ENCODE measurements at regions not wholly inside any gene's neighbourhood (a gene's known extent, or its start where the extent isn't known, plus 50 kb on each side); places are given as distances from the start of the nearest gene placed in this dataset.
A peak's percentile ranks its signal among the peaks of the same experiment; 100 is the strongest.

DNA sequence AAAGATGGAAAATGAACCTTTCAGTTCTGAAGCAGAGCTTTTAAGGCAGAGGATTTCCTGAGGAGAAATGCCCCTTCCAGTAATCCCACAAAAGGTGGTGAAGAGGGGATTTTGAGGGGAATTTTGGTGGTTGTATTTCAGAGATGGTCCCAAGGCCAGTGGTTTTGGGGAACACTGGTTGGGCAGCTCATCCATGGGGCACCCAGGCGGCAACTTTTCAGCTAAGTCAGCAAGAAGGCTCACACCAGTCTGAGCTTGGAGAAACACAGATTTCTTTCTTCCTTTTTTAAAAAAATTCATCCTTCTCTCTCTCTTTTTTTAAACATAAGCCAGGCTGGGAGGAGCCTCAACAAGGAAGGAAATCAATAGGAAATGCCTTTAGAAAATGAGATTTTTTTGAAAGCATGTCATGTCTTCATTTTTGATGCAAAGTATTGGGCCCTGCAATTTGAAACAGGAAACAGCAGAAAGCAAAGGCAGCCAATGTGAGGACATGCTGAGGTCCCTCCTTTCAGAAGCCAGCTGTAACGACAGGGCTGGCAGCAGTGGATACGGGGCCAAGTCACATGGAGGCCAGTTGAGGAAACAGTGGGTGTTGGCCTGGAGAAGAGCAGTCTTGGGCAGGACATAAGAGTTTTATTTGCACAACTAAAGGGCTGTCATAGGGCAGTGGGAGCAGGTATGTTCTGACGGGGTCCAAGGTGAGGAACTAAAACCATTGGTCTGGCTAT, 155.3 kb upstream of the KLF4 start:
- H3K9me3 Mint-ChIP-seq (ENCODE audit: insufficient read depth), result no peaks in the 10 kb centered on the region
- CTCF ChIA-PET, result no interaction called here
- Histone ChIP-seq H3K4me2 (replicated peaks; ENCODE audit: low read depth, low read length, poor library complexity, severe bottlenecking) (no peak overlapping the region), H3K9me3 (ENCODE audit: control extremely low read depth in 1 of 3, control insufficient read depth in 2 of 3, insufficient read depth in 1 of 3, low read length in 2 of 3) (no peaks in the 10 kb centered on the region), H2AFZ (ENCODE audit: insufficient read depth, low read depth, low read length, poor library complexity, severe bottlenecking) (no peak overlapping the region), H3K36me3 (replicated peaks in 1 of 2; ENCODE audit: control extremely low read depth in 1 of 2, control insufficient read depth in 1 of 2, extremely low read depth in 1 of 2, insufficient read depth in 2 of 2, low read length in 1 of 2) (no peaks in the 10 kb centered on the region), H3K27ac (ENCODE audit: low read length in 2 of 2) (no peak overlapping the region), H3K4me3 (ENCODE audit: control extremely low read depth in 1 of 5, extremely low read depth in 1 of 5, insufficient read depth in 1 of 5, low read depth in 2 of 5, low read length in 4 of 5) (no peak overlapping the region), H3K79me2 (ENCODE audit: control insufficient read depth, insufficient read depth, low read length) (no peaks in the 10 kb centered on the region), H3K4me1 (ENCODE audit: control insufficient read depth in 2 of 2, insufficient read depth in 2 of 2, low read length in 2 of 2) (no peaks in the 10 kb centered on the region), H3K27me3 (replicated peaks in 1 of 4; ENCODE audit: control extremely low read depth in 1 of 4, control insufficient read depth in 3 of 4, insufficient read depth in 4 of 4, low read length in 3 of 4) (peaks cover 0 to 3% (median 0%) of the 10 kb centered on the region in 4 experiments), H4K20me1 (ENCODE audit: control insufficient read depth, insufficient read depth, low read length, poor library complexity, severe bottlenecking) (no peaks in the 10 kb centered on the region), H3K9ac (ENCODE audit: low read length) (no peak overlapping the region)
- 39% methylated on average over 3 of the region's 4 CpGs for WGBS (ENCODE audit: insufficient coverage)
- TF ChIP-seq EZH2 (IDR thresholded peaks at IDR 0.05; ENCODE audit: borderline replicate concordance, insufficient read depth, low read depth, low read length, poor library complexity, severe bottlenecking), result no peak
- TF ChIP-seq, protein P1, sequence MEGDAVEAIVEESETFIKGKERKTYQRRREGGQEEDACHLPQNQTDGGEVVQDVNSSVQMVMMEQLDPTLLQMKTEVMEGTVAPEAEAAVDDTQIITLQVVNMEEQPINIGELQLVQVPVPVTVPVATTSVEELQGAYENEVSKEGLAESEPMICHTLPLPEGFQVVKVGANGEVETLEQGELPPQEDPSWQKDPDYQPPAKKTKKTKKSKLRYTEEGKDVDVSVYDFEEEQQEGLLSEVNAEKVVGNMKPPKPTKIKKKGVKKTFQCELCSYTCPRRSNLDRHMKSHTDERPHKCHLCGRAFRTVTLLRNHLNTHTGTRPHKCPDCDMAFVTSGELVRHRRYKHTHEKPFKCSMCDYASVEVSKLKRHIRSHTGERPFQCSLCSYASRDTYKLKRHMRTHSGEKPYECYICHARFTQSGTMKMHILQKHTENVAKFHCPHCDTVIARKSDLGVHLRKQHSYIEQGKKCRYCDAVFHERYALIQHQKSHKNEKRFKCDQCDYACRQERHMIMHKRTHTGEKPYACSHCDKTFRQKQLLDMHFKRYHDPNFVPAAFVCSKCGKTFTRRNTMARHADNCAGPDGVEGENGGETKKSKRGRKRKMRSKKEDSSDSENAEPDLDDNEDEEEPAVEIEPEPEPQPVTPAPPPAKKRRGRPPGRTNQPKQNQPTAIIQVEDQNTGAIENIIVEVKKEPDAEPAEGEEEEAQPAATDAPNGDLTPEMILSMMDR (IDR thresholded peaks at IDR 0.05), result no peak
- no peak for DNase-seq
- POLR2A ChIA-PET, result no interaction called here
- no peak for ATAC-seq (ENCODE audit: low read depth)
- H3K27me3 Mint-ChIP-seq, result peaks cover 33% of the 10 kb centered on the region
- no peak overlapping the region for H3K4me3 Mint-ChIP-seq
- intact Hi-C loops (cut with micrococcal nuclease), result no loop called here
- no peak overlapping the region for H3K27ac Mint-ChIP-seq
- H3K4me1 Mint-ChIP-seq, result peaks cover 4% of the 10 kb centered on the region

DNA sequence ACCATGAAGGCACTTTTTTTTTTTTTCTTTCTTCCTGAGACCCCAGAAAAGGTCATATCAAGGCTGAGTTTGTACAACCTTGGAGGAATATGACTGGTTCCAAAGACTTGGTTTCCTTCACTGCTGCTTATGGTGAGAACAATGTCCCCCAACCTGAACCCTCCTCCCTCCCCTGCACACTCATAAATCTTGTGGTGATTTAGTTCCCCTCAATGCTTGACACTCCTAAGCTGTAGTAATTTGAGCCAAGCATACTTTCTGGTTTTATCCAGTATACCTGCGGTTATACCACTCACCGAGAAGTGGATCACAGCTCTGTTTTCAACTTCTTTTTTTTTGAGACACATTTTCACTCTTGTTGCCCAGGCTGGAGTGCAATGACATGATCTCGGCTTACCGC, 149.9 kb upstream of the KLF4 start:
- H3K27me3 ChIP-seq (replicated peaks in 1 of 4; ENCODE audit: control extremely low read depth in 1 of 4, control insufficient read depth in 3 of 4, insufficient read depth in 4 of 4, low read length in 3 of 4), result no peaks in the 10 kb centered on the region
- no peak overlapping the region for H3K27ac ChIP-seq (ENCODE audit: low read length in 2 of 2)
- no peaks in the 10 kb centered on the region for H4K20me1 ChIP-seq (ENCODE audit: control insufficient read depth, insufficient read depth, low read length, poor library complexity, severe bottlenecking)
- no peaks in the 10 kb centered on the region for H3K36me3 ChIP-seq (replicated peaks in 1 of 2; ENCODE audit: control extremely low read depth in 1 of 2, control insufficient read depth in 1 of 2, extremely low read depth in 1 of 2, insufficient read depth in 2 of 2, low read length in 1 of 2)
- no peak for ATAC-seq (ENCODE audit: low read depth)
- Mint-ChIP-seq H3K27me3 (peaks cover 26% of the 10 kb centered on the region), H3K27ac (no peak overlapping the region), H3K9me3 (ENCODE audit: insufficient read depth) (no peaks in the 10 kb centered on the region), H3K4me1 (peaks cover 30% of the 10 kb centered on the region), H3K4me3 (peak overlapping the region; percentile 78)
- WGBS (ENCODE audit: insufficient coverage), result 82% methylated on average over 4 of the region's 4 CpGs
- TF ChIP-seq, protein P1 (IDR thresholded peaks at IDR 0.05), result no peak
- TF ChIP-seq EZH2 (IDR thresholded peaks at IDR 0.05; ENCODE audit: borderline replicate concordance, insufficient read depth, low read depth, low read length, poor library complexity, severe bottlenecking), result no peak
- no peak overlapping the region for H3K4me3 ChIP-seq (ENCODE audit: control extremely low read depth in 1 of 5, extremely low read depth in 1 of 5, insufficient read depth in 1 of 5, low read depth in 2 of 5, low read length in 4 of 5)
- no peak overlapping the region for H3K4me2 ChIP-seq (replicated peaks; ENCODE audit: low read depth, low read length, poor library complexity, severe bottlenecking)
- no peak overlapping the region for H3K9ac ChIP-seq (ENCODE audit: low read length)
- H3K79me2 ChIP-seq (ENCODE audit: control insufficient read depth, insufficient read depth, low read length), result no peaks in the 10 kb centered on the region
- ChIA-PET POLR2A (no interaction called here), CTCF (interaction anchor here (1.0 kb wide), 1 partner anchor 925 kb away, joined by 4 read pairs; no protein-coding TSS in a partner anchor)
- intact Hi-C loops (cut with micrococcal nuclease), result no loop called here
- peaks cover 19 to 30% of the 10 kb centered on the region in 2 donors for H3K4me1 ChIP-seq (ENCODE audit: control insufficient read depth in 2 of 2, insufficient read depth in 2 of 2, low read length in 2 of 2)
- H2AFZ ChIP-seq (ENCODE audit: insufficient read depth, low read depth, low read length, poor library complexity, severe bottlenecking), result peak overlapping the region; percentile 89
- DNase-seq, result no peak
- H3K9me3 ChIP-seq (ENCODE audit: control extremely low read depth in 1 of 3, control insufficient read depth in 2 of 3, insufficient read depth in 1 of 3, low read length in 2 of 3), result no peaks in the 10 kb centered on the region

Measured in B cell (primary cell).